ENCODE measurements at regions not wholly inside any gene's neighbourhood (a gene's known extent, or its start where the extent isn't known, plus 50 kb on each side); places are given as distances from the start of the nearest gene placed in this dataset.

DNA sequence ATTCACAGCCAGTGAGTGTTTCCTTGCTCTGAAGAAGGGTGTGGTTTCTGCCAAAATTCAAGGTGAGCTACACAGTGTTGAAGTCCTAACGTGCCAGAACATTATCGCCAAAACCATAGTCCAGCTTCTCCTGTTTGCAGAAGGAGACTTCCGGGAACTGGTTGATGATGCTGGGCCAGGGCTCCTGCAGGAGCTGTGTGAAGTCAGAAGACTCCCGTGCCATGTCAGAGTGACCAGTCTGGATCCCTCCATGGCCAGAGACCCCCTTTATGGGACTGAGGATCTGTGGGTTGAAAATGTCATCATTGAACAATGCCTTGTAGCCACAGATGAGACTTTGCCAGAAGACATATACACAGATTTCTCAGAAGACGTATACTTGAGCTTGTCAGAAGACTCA lies 96.0 kb upstream of the RAB12 start:
- H3K27me3 ChIP-seq (ENCODE audit: control insufficient read depth in 3 of 3, insufficient read depth in 3 of 3, low read length in 3 of 3) = peaks cover 0 to 12% (median 11%) of the 10 kb centered on the region in 3 donors
- no peak overlapping the region for H3K27ac ChIP-seq (ENCODE audit: low read depth, low read length)
- H3K4me3 ChIP-seq (ENCODE audit: low read length in 3 of 3) = no peak overlapping the region
- no peaks in the 10 kb centered on the region for H3K4me1 ChIP-seq (ENCODE audit: control insufficient read depth in 3 of 3, insufficient read depth in 3 of 3, low read length in 3 of 3)
- H3K9me3 ChIP-seq (ENCODE audit: control insufficient read depth in 3 of 3, low read length in 3 of 3) = no peaks in the 10 kb centered on the region
- no peak overlapping the region for H3K9ac ChIP-seq (ENCODE audit: low read depth in 1 of 3, low read length in 3 of 3)
- no peaks in the 10 kb centered on the region for H3K36me3 ChIP-seq (ENCODE audit: control insufficient read depth in 3 of 3, insufficient read depth in 3 of 3, low read length in 3 of 3)

DNA sequence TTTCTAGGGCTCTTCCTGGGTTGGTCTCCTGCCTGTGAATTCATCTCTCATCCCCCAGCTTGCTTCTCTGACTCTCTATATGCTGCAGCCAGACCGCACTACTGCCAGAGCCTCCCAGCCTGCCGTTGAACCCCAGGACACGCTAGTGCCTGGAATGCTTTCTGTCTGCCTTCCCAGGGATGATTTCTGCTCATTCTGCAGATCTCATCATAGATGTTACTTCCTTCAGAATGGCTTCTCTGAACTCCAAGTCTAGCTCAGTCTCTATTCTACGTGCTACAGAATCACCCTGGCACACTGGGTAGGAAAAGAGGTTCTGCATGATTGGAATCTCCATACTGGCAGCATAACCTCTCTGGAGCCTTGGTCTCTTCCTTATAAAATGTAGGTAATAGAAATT lies 94.8 kb upstream of the RAB12 start:
- Histone ChIP-seq H3K36me3 (ENCODE audit: control insufficient read depth in 3 of 3, insufficient read depth in 3 of 3, low read length in 3 of 3) (no peaks in the 10 kb centered on the region), H3K27ac (ENCODE audit: low read depth, low read length) (no peak overlapping the region), H3K9me3 (ENCODE audit: control insufficient read depth in 3 of 3, low read length in 3 of 3) (no peaks in the 10 kb centered on the region), H3K4me1 (ENCODE audit: control insufficient read depth in 3 of 3, insufficient read depth in 3 of 3, low read length in 3 of 3) (no peaks in the 10 kb centered on the region), H3K27me3 (ENCODE audit: control insufficient read depth in 3 of 3, insufficient read depth in 3 of 3, low read length in 3 of 3) (peaks cover 0 to 12% (median 11%) of the 10 kb centered on the region in 3 donors), H3K9ac (ENCODE audit: low read depth in 1 of 3, low read length in 3 of 3) (no peak overlapping the region), H3K4me3 (ENCODE audit: low read length in 3 of 3) (no peak overlapping the region)

DNA sequence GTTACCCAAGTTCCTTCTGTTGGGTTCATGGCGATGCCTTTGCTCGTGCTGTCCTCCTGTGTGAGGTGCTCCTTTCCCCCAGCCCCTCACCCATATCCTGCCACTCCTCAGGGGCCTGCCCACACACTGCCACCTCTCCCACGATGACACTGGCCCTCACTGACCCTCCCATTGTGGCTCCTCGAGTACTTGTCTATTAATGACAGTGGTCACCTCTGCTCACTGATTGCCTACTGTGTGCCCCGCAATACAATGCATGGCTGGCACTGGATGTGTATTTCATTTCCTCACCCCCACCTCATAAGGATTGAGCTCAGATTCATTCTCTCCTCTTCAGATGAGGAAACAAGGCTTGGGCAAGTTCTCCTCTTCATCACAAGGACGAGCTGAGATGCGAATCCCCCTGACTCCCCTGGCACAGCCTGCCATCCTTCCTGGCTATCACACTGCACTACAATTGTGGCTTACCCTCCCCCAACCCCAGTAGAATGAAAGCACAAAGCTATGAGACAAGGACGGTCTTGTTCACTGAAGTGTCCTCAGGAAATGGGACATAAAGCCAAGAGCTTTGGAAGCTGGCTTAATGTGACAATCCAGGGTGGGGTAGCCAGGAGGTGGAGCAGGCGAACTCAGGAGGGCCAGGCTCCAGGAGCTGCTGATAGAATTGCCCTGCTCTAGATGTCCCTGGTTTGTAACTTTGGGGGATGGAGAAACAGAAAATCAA lies 93.9 kb upstream of the RAB12 start:
- H3K4me1 ChIP-seq (ENCODE audit: control insufficient read depth in 3 of 3, insufficient read depth in 3 of 3, low read length in 3 of 3) = no peaks in the 10 kb centered on the region
- peaks cover 0 to 12% (median 11%) of the 10 kb centered on the region in 3 donors for H3K27me3 ChIP-seq (ENCODE audit: control insufficient read depth in 3 of 3, insufficient read depth in 3 of 3, low read length in 3 of 3)
- H3K4me3 ChIP-seq (ENCODE audit: low read length in 3 of 3) = no peak overlapping the region
- no peak overlapping the region for H3K9ac ChIP-seq (ENCODE audit: low read depth in 1 of 3, low read length in 3 of 3)
- H3K27ac ChIP-seq (ENCODE audit: low read depth, low read length) = no peak overlapping the region
- H3K9me3 ChIP-seq (ENCODE audit: control insufficient read depth in 3 of 3, low read length in 3 of 3) = peaks cover 0 to 1% (median 0%) of the 10 kb centered on the region in 3 donors
- H3K36me3 ChIP-seq (ENCODE audit: control insufficient read depth in 3 of 3, insufficient read depth in 3 of 3, low read length in 3 of 3) = no peaks in the 10 kb centered on the region

DNA sequence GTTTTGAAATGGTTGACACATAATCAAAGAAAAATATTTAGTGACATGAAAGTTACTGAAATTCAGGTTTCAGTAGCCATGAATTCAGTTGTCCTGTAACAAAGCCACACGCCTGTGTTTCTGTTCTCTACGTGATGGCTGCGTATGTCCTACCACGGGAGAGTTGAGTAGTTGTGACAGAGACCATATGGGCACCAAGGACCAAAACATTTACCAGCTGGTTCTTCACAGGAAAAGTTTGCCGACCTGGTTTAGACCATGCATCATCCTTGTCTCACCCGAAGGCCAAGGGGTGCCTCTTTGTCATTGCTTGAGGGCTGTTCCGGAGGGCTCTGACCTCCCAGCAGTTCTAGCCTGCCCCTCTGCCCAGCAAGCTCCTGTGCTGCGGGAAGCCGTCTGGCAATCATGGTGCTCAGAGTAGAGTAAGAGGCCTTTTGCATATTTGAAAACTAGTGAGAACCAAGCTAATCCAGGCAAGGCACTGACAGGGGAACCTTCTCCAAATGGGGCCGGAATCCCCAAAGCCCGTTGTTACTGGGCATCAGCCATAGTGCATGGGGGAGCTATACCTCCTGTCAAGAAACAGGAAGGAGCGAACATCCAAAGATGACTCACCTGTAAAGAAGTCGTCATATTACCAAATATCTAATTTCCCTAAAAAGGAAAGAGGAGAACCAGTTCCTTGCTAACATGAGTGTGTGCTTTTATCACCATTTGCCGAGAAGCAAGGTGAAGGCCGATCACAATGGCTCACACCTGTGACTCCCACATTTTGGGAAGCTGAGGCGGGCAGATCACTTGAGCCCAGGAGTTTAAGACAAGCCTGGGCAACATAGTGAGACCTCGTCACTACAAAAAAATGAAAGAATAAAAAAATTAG lies 92.6 kb upstream of the RAB12 start:
- H3K27ac ChIP-seq (ENCODE audit: low read depth, low read length) = no peak overlapping the region
- H3K4me1 ChIP-seq (ENCODE audit: control insufficient read depth in 3 of 3, insufficient read depth in 3 of 3, low read length in 3 of 3) = no peaks in the 10 kb centered on the region
- H3K27me3 ChIP-seq (ENCODE audit: control insufficient read depth in 3 of 3, insufficient read depth in 3 of 3, low read length in 3 of 3) = peaks cover 0 to 11% (median 9%) of the 10 kb centered on the region in 3 donors

DNA sequence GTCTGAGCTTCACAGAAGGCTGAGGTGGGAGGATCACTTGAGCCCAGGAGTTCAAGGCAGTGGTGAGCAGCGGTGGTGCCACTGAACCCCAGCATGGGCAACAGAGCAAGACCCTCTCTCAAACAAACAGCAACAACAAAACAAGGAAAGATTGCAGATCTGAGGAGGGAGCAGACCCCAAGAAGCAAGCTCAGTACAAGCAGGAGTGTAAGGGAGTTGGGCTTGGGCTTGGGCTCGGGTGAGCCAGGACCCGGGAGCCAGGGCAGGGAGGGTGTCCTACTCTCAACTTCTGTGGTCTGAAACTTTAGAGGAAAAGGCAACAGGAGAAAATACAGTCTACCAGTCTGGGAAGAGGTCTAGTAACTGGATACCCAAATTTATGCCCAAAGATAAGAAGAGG lies 92.0 kb upstream of the RAB12 start:
- Histone ChIP-seq H3K4me1 (ENCODE audit: control insufficient read depth in 3 of 3, insufficient read depth in 3 of 3, low read length in 3 of 3) (no peaks in the 10 kb centered on the region), H3K9ac (ENCODE audit: low read depth in 1 of 3, low read length in 3 of 3) (no peak overlapping the region), H3K36me3 (ENCODE audit: control insufficient read depth in 3 of 3, insufficient read depth in 3 of 3, low read length in 3 of 3) (no peaks in the 10 kb centered on the region), H3K27ac (ENCODE audit: low read depth, low read length) (no peak overlapping the region), H3K4me3 (ENCODE audit: low read length in 3 of 3) (no peak overlapping the region), H3K27me3 (ENCODE audit: control insufficient read depth in 3 of 3, insufficient read depth in 3 of 3, low read length in 3 of 3) (peaks cover 0 to 11% (median 9%) of the 10 kb centered on the region in 3 donors), H3K9me3 (ENCODE audit: control insufficient read depth in 3 of 3, low read length in 3 of 3) (peaks cover 0 to 5% (median 0%) of the 10 kb centered on the region in 3 donors)

More for the DNA sequence above, 92.6 kb upstream of the RAB12 start:
- Histone ChIP-seq H3K4me3 (ENCODE audit: low read length in 3 of 3) (no peak overlapping the region), H3K36me3 (ENCODE audit: control insufficient read depth in 3 of 3, insufficient read depth in 3 of 3, low read length in 3 of 3) (no peaks in the 10 kb centered on the region), H3K9me3 (ENCODE audit: control insufficient read depth in 3 of 3, low read length in 3 of 3) (peaks cover 0 to 5% (median 0%) of the 10 kb centered on the region in 3 donors), H3K9ac (ENCODE audit: low read depth in 1 of 3, low read length in 3 of 3) (no peak overlapping the region)

DNA sequence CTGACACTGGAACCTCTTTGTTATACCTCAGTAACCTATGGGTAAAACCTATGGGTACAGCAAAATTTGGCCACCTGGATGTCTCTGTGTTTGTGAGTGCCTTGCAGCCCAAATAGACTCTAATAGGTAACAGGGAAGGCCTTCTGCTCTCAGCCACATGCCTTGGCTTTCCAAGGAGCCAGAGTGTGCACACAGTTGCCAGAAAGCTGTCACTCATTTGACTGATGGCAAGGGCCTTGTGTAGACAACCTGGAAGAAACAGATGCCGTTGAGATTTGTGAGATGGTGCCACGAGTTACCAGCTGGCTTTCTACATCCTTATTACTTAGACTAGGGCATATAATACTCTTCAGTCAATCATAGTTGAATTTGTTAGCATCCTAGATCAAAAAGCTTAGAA lies 90.1 kb upstream of the RAB12 start:
- Histone ChIP-seq H3K4me3 (ENCODE audit: low read length in 3 of 3) (no peak overlapping the region), H3K27me3 (ENCODE audit: control insufficient read depth in 3 of 3, insufficient read depth in 3 of 3, low read length in 3 of 3) (peaks cover 0 to 21% (median 19%) of the 10 kb centered on the region in 3 donors), H3K4me1 (ENCODE audit: control insufficient read depth in 3 of 3, insufficient read depth in 3 of 3, low read length in 3 of 3) (no peaks in the 10 kb centered on the region), H3K27ac (ENCODE audit: low read depth, low read length) (no peak overlapping the region), H3K9ac (ENCODE audit: low read depth in 1 of 3, low read length in 3 of 3) (no peak overlapping the region), H3K9me3 (ENCODE audit: control insufficient read depth in 3 of 3, low read length in 3 of 3) (peaks cover 0 to 5% (median 0%) of the 10 kb centered on the region in 3 donors), H3K36me3 (ENCODE audit: control insufficient read depth in 3 of 3, insufficient read depth in 3 of 3, low read length in 3 of 3) (no peaks in the 10 kb centered on the region)

DNA sequence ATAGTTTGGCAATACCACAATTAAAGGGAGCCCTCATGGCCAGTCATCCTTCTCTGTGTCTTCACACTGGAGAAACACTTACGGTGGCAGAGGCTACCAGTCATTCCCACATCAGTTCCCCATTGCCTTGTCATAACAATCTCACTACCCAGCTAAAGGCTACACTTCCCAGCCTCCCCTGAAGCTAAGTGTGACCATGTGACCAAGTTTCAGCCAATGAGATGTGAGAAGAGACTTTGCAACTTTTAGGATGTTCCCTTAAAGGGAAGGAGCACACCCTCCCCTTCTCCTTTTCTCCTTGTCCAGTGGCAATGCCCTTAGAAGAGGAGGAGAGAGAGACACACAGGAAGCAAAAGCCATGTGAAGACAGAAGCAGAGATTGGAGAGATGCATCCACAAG lies 89.0 kb upstream of the RAB12 start:
- H3K36me3 ChIP-seq (ENCODE audit: control insufficient read depth in 3 of 3, insufficient read depth in 3 of 3, low read length in 3 of 3) = no peaks in the 10 kb centered on the region
- H3K4me3 ChIP-seq (ENCODE audit: low read length in 3 of 3) = no peak overlapping the region
- no peaks in the 10 kb centered on the region for H3K4me1 ChIP-seq (ENCODE audit: control insufficient read depth in 3 of 3, insufficient read depth in 3 of 3, low read length in 3 of 3)
- H3K27ac ChIP-seq (ENCODE audit: low read depth, low read length) = no peak overlapping the region
- H3K9ac ChIP-seq (ENCODE audit: low read depth in 1 of 3, low read length in 3 of 3) = no peak overlapping the region
- peaks cover 0 to 5% (median 0%) of the 10 kb centered on the region in 3 donors for H3K9me3 ChIP-seq (ENCODE audit: control insufficient read depth in 3 of 3, low read length in 3 of 3)
- peaks cover 3 to 18% (median 16%) of the 10 kb centered on the region in 3 donors for H3K27me3 ChIP-seq (ENCODE audit: control insufficient read depth in 3 of 3, insufficient read depth in 3 of 3, low read length in 3 of 3)

DNA sequence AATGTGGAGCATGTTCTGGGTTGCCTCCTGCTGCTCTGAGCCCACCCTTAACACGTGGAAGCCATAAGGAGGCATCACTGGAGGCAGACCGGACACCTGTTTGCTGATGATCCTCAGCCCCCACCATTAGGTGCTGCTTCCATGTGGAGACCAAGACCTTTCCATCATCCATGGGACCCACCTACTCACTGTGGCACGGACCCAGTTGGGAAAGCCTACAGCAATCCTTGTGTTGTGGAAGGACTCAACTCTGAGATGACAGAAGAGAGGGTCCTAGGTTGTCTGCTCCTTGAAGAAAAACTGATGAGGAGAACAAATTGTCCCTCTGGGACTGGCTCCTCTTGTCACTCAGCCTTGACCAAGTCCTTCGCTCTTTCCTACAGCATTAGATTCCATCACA lies 86.5 kb upstream of the RAB12 start:
- Histone ChIP-seq H3K27me3 (ENCODE audit: control insufficient read depth in 3 of 3, insufficient read depth in 3 of 3, low read length in 3 of 3) (peaks cover 3 to 18% (median 13%) of the 10 kb centered on the region in 3 donors), H3K4me1 (ENCODE audit: control insufficient read depth in 3 of 3, insufficient read depth in 3 of 3, low read length in 3 of 3) (no peaks in the 10 kb centered on the region), H3K9me3 (ENCODE audit: control insufficient read depth in 3 of 3, low read length in 3 of 3) (peaks cover 0 to 5% (median 0%) of the 10 kb centered on the region in 3 donors), H3K36me3 (ENCODE audit: control insufficient read depth in 3 of 3, insufficient read depth in 3 of 3, low read length in 3 of 3) (no peaks in the 10 kb centered on the region), H3K9ac (ENCODE audit: low read depth in 1 of 3, low read length in 3 of 3) (no peak overlapping the region), H3K4me3 (ENCODE audit: low read length in 3 of 3) (no peak overlapping the region), H3K27ac (ENCODE audit: low read depth, low read length) (no peak overlapping the region)

DNA sequence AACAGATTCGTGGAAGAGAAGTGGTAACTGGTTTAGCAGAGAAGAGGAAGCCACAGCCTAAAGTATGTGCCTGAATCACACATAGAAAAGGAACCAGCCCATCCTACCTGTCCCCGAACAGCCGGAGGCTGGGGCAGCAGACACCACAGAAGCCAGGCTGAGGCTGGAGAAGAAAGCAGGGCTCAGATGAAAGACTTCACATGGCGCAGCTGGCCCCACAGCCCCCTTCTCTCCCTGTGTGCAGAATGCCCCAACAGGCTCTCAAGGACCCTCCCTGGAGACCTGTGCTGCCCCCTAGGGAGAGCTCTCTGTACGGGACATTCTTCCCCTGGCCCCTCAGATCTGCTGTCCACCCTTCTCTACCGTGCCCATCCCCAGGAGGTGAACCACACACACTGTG lies 83.5 kb upstream of the RAB12 start:
- Histone ChIP-seq H3K9ac (ENCODE audit: low read depth in 1 of 3, low read length in 3 of 3) (no peak overlapping the region), H3K4me1 (ENCODE audit: control insufficient read depth in 3 of 3, insufficient read depth in 3 of 3, low read length in 3 of 3) (no peaks in the 10 kb centered on the region), H3K27ac (ENCODE audit: low read depth, low read length) (no peak overlapping the region), H3K4me3 (ENCODE audit: low read length in 3 of 3) (no peak overlapping the region), H3K9me3 (ENCODE audit: control insufficient read depth in 3 of 3, low read length in 3 of 3) (peaks cover 0 to 4% (median 0%) of the 10 kb centered on the region in 3 donors), H3K36me3 (ENCODE audit: control insufficient read depth in 3 of 3, insufficient read depth in 3 of 3, low read length in 3 of 3) (no peaks in the 10 kb centered on the region), H3K27me3 (ENCODE audit: control insufficient read depth in 3 of 3, insufficient read depth in 3 of 3, low read length in 3 of 3) (peaks cover 3 to 19% (median 18%) of the 10 kb centered on the region in 3 donors)

DNA sequence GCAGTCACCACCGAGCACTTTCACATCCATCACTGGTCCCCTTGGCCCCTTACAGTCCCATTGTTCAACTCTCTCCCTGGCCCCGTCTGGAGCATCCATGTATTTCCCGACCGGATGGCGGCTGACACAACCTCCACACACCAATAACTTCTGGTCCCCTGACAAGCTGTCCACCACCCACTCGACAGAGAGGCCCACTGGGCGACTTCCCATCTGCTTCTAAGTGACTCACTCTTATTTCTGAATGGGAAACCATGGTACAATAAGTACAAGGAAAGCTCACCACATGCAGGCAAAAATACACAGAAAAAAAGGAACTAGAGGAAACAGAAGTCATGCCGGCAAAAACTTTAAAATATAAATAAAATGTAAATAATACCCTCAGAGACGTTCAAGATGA lies 82.9 kb upstream of the RAB12 start:
- Histone ChIP-seq H3K27me3 (ENCODE audit: control insufficient read depth in 3 of 3, insufficient read depth in 3 of 3, low read length in 3 of 3) (peaks cover 3 to 19% (median 18%) of the 10 kb centered on the region in 3 donors), H3K9ac (ENCODE audit: low read depth in 1 of 3, low read length in 3 of 3) (no peak overlapping the region), H3K9me3 (ENCODE audit: control insufficient read depth in 3 of 3, low read length in 3 of 3) (peaks cover 0 to 10% (median 0%) of the 10 kb centered on the region in 3 donors), H3K27ac (ENCODE audit: low read depth, low read length) (no peak overlapping the region), H3K36me3 (ENCODE audit: control insufficient read depth in 3 of 3, insufficient read depth in 3 of 3, low read length in 3 of 3) (no peaks in the 10 kb centered on the region), H3K4me3 (ENCODE audit: low read length in 3 of 3) (no peak overlapping the region), H3K4me1 (ENCODE audit: control insufficient read depth in 3 of 3, insufficient read depth in 3 of 3, low read length in 3 of 3) (no peaks in the 10 kb centered on the region)
